Stimulated activated CD8-positive, alpha-beta memory T cell treated with anti-CD3 and anti-CD28 coated beads, Interleukin-7, amount 100 ng/mL, for 24 hours (primary cell): ENCODE measurements at regions not wholly inside any gene's neighbourhood (a gene's known extent, or its start where the extent isn't known, plus 50 kb on each side); places are given as distances from the start of the nearest gene placed in this dataset.

Source experiments
- DNase-seq: peaks from one replicate; pipeline ENCODE4 v3.0.0-alpha.2; 2020; ENCODE audit warnings: low read depth

DNA sequence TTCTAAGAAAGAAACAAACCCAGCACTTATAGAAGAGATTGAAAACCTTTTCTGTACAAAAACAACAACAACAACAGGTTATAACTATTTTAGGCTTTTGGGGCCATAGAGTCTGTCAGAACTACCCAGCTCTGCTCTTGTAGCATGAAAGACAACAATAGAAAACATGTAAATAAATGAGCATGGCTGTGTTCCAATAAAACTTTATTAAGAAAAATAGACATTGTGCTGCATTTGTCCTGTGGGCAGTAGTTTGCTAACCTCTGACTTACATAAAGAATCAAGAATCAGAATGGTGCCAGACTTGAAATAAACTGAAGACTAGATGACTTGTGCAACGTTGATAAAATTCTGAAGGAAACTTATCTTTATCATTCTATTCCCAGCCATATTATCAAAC, 617.5 kb downstream of the DIAPH3 start:
- DNase-seq: no peak

DNA sequence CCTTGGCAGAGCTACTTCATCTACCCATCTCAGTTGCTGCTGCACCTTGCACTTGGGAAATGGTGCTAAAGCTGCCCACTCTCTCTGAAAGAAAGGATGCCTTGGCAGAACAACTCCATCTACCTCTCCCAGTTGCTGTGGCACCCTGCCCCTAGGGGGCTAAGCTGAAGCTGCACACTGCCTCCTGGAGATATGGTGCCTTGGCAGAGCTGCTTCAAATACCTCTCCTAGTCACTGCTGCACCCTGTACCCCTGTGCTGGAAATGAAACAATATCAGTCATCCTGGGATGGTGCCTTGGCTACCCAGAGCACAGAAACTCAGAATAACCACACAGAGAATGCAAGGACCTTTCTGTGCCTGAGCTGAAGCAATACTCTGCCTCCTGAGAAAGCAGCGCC, 615.8 kb downstream of the DIAPH3 start:
- DNase-seq: no peak

DNA sequence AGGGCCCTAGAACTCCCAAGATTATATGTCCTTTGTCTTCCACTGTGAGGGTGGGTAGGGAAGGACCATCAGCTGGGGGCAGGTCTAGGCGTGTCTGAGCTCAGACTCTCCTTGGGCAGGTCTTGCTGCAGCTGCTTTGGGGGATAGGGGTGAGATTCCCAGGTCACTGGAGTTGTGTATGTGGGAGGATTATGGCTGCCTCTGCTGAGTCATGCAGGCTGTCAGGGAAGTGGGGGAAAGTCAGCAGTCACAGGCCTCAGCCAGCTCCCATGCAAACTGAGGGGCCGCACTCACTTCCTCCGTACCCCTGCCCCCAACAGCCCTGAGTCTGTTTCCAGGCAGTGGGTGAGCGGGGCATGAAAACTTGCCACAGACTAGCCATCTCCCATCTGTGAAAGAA, 600.8 kb downstream of the DIAPH3 start:
- DNase-seq: no peak

DNA sequence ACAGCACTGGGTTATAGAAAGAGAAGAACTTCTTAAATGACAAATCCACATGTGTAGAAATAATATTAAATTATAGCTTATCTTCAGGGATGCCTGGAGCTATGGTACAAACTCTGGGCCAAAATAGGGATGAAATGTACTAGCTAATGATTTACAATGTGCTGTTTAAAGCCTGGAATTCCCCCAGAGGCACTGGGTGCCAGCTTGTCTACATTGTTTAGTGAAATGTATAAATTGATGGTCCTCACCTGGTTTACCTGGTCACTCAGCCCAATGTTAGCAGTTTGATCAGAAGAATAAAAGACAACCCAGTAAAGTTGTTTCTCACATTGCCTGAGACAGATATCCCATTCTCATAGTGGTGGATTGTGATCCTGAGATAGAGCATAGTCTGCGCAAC, 597.2 kb downstream of the DIAPH3 start:
- DNase-seq: no peak

DNA sequence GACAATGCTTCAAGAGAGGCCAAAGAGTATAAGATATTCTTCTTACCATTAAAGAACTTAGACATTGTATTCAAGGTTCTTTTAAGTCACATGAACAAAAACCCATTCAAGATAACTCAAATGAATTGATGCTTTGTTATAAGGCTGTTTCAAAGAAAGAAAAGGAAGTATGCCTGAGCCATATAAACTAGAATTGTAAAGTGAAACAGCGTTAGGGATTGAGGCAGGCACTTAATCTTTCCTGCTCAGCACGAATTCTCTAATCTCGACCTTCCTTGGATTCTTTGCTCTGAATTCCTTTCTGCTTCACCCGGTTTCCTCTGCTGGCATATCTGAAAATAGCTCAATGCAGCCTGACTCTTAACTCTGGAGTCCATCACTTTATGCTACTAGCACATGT, 595.4 kb downstream of the DIAPH3 start:
- no peak for DNase-seq

DNA sequence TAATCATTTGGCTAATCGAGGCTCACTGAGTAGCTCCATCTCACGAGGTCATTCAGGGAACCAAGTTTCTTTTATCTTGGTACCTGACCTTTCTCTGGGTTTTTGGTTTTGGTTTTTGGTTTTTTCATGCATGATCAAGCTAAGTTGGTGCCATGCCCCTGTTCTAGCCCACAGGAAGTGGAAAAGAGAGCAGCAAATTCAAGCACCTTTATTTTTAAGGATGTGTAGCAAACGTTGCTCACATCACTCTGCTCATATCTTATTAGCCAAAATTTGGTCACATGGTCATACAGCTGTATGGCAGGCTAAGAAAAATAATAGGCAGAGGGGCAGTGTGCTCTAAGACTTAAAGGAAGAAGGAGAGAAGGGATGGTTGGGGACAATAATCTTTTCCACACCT, 593.5 kb downstream of the DIAPH3 start:
- no peak for DNase-seq

DNA sequence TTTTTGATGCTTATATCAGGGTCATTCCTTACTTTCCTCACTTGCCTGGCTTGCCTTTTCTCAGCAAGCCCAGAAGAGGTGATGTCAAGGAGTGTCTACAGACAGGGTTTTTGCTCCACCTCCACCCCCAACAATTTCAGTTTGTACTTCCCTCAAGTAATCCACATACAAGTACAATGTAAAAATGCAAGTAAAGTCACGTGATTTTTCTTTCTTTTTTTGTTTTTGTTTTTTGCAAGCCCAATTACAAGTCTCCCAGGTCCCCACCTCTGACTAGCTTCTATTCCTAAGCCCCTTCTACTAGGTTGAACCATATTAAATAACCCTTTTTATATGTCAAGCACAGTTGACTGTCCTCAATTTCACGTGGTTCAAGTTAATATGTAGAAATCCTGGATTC, 579.6 kb downstream of the DIAPH3 start:
- no peak for DNase-seq

DNA sequence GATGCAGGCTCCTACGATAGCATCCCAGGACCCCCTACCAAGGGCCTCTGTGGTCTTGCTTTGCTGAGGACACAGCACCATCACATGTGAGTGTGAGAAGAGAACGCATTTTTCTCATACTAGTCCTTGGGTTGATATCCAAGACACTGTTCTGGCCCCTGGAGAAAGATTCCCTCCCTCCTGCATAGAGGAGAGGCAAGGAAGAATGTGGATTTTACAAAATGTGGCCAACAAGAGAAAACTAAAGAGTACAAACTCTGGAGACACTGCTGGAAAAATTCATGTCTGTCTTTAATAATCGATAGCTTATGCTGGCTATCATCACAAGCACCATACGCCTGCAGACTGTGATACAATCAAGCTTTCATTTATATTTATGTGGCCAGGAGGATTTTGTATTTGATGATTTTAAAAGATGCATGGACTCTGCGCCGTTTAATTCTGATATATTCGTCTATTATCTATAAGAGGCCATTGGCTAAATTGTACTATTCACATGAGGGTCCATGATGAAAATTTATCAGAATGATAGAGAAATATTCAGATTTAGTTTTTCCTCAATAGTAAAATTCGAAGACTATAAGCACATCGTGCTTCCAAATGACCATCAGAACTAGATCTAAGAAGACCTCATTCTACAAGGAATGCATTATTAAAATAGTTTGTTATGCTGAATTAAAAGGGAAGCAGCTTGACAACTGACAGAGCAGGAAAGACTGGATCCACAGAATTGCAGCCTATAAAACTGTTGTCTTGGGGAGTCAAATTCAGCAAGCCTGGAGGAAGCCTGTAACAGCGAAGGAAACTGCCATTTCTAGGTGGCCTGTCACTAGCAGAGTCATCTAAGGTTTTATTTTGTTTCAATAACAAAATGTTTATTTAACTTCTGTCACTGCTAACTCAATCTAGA, 578.7 kb downstream of the DIAPH3 start:
- DNase-seq: no peak

DNA sequence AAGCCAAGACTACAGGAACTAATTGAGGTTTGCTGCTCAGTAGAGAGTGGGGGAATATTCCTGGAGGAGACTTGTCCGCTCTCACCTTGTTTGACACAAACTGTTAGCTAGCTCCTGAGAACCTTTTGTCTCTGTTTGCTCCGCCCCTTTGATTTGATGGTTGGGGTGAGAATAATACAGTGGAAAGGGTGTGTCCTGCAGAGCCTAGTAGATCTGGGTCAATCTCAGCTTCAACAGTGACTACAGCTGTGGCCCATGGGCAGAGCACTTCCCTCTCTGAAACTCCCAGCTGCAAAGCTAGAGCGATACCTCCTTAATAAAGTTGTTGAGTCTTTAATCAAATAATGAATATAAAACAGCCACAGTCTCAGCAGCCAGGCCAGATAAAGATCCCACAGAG, 576.7 kb downstream of the DIAPH3 start:
- no peak for DNase-seq

DNA sequence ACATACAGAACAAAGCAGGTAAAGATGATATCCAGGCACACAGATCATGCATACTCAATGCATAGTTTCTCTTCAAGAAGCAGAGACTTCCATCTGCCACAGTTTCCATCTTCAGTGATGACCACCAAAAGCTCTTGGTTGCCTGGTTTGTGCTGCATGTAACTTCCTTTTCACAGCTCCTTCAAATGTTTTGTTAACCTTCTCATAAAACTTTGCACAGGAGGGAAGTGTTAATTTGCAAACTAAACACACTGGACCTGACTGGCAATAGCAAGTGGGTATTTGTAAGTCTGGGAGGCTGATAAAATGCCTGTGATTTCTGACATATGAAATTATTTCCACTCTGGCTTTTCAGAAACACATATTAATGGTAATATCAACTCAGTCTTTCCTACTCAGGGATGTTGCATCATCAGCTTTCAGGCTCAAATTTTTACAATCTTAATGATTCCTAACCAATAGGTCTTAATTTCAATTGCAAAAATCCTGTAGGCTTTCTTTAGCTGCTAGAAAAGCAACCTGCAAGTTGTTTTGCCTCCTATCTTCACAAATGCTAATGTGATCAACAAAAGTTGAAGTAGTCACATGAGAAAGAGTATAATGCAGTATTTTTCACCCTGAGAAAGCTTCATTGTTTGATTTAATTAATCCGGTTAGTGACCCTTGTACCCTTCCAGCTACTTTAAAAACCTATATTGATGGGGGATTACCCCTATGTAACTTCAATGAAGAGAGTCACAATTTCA, 575.6 kb downstream of the DIAPH3 start:
- no peak for DNase-seq

DNA sequence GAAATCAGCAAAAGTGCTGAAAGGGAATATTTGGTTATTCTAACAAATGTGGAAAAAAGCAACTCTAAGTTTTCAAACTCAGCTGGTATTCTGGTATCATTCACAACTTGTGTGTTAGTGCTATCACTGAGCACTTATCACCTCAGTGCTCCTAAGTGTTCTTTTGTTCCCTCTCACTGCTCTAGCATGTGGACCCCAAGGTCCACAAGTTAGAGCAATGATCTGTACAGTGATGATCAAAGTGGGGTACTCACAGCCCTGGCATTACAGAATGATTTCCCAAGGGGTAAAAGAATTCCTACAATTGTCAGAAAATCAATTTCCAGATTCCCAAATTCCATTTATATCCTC, 575.0 kb downstream of the DIAPH3 start:
- no peak for DNase-seq

DNA sequence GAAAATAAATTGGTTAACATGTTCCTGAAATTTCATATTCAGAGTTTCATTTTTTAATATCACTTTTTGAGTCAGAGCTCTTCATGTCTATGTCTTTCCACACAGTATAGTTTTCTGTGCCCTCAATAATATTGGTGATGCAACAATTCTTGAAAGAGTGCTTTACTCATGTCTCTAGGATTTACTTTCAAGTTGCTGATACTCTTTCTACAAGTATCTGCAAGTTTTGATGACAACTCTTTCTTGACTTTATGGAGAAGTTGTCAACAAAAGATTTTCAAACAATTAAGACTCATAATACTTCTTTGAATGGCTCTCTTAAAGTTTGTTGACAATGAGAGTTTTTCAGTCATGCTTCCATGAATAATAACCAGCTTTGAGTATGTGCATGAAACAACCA, 561.7 kb downstream of the DIAPH3 start:
- no peak for DNase-seq

DNA sequence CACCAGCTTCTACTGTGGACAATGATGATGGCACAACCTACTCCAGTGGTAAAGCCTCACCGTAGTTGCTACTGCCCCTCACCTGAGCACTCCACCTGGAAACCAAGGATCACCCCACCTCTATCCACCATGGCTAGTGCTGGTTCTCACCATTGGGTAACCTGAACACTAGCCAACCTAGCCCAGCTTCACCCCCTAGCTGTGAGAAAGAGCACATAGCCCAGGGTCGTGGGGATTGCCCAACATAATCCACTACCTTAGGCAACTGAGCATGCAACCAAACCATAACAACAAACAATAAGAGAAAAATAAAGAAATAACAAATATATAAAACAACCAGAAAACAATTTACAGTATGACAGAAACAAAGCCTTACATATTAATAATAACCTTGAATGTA, 560.1 kb downstream of the DIAPH3 start:
- no peak for DNase-seq

DNA sequence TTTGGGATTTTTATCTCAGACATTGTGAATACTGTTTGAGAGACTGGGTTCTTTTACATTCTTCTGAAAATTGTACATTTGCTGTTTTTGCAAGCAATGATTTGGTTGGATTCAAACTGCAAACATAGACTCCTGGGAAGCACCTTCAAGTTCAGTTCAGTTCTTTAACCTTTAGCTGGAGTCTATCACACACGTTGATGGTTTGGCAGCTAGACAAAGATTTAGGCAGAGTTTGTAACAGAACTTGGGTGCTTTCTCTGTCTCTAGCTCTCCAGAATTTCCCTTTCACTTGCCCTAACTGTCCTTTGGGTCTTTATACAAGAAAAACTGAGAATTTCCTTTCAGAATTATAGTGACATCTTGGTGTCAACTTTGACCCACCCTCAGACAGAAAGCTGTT, 556.6 kb downstream of the DIAPH3 start:
- DNase-seq: no peak

DNA sequence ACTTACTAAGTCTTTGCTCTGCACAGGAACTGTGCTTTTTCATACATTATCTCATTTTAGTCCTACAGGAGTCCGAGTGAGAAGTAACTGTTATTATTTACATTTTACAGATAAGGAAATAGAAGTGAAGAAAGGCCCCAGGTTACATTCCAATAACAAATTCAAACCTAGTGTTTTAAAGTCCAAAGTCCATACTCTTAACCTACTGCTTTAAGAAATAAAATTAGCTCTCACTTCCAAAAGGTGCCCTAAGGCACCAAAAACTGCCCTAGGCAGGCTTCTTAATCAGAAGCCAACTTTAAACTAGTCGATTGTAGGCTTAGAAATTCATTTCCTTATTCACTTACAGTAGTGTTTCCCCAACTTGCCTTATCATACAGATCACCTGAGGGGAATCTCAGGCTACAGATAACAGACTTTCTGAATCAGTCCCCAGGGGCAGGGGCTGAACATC, 555.9 kb downstream of the DIAPH3 start:
- no peak for DNase-seq

DNA sequence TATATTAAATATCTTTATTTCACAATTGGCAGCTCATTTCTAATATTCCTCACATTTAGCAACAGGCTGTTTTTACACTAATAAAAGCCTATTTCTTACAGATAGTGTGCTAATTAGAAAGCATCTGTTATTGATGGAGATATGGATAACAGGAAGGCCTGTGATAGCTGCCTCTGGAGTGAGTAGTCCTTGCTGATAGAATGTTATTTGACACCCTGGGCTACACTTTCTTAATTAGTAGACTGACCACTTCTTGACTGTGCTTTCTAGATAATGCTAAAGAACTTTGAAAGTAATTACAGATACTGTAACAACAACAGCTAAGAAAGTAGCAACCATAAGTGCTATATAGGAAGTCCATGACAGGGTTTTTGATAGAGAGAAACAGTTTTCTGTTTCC, 554.3 kb downstream of the DIAPH3 start:
- DNase-seq: no peak
